Endothelial cell of umbilical vein (primary cell): ENCODE measurements at regions not wholly inside any gene's neighbourhood (a gene's known extent, or its start where the extent isn't known, plus 50 kb on each side); places are given as distances from the start of the nearest gene placed in this dataset.

Experiments
- BruUV-seq: library from RNA; stranded (reverse); fragments of 400-500 nt; replicated peaks from 2 replicates; lab custom pipeline; 2021; lab: Mats Ljungman, UMichigan
- CTCF ChIA-PET: fragments of 300-600, 350-600 bp; sonication (Branson Sonifier 250); formaldehyde crosslinking; loops from one replicate; lab custom pipeline; 2021; ENCODE audit warnings: antibody characterized with exemption, inconsistent platforms; lab: Charles Lee
- POLR2A ChIA-PET: fragments of 300-600, 350-600 bp; sonication (Branson Sonifier 250); formaldehyde crosslinking; loops from one replicate; lab custom pipeline; 2021; ENCODE audit warnings: antibody characterized with exemption, inconsistent platforms; lab: Charles Lee
- DNase-seq: peaks from one replicate; pipeline ENCODE4 v3.0.0-alpha.2; 2011; ENCODE audit warnings: low read depth, low spot score
- FAIRE-seq: peaks from 2 replicates; lab custom pipeline; 2011; peaks lifted over from hg19 to GRCh38; lab: Jason Lieb, UNC
- H2AFZ ChIP-seq: 2 replicates; pipeline ENCODE4 v1.6.0; 2012; ENCODE audit warnings: low read depth, low read length, control low read depth, inconsistent platforms
- H3K27ac ChIP-seq: 2 replicates; pipeline ENCODE4 v1.5.1; 2011; ENCODE audit warnings: low read depth, mild to moderate bottlenecking, control low read depth, low read length, moderate library complexity; ENCODE audit not compliant: insufficient read depth
- H3K27me3 ChIP-seq, 2 experiments: 2 replicates each; pipeline versions ENCODE4 v1.6.0 to v1.6.1; 2011; ENCODE audit warnings: low read length in 2 of 2, mixed read lengths in 1 of 2; ENCODE audit not compliant: control insufficient read depth in 2 of 2, insufficient read depth in 2 of 2
- H3K36me3 ChIP-seq, 2 experiments: 2 replicates in 1 of 2; 3 replicates in 1 of 2; pipeline ENCODE4 v1.5.1; 2011; ENCODE audit warnings: low read length in 2 of 2, mild to moderate bottlenecking in 1 of 2, moderate library complexity in 1 of 2; ENCODE audit not compliant: control insufficient read depth in 2 of 2, insufficient read depth in 2 of 2; ENCODE audit errors: extremely low read depth in 1 of 2
- H3K4me1 ChIP-seq: 3 replicates; pipeline ENCODE4 v1.5.1; 2011; ENCODE audit warnings: mild to moderate bottlenecking, low read length; ENCODE audit not compliant: control insufficient read depth, insufficient read depth; ENCODE audit errors: extremely low read depth
- H3K4me2 ChIP-seq: 2 replicates; pipeline ENCODE4 v1.6.1; 2011; ENCODE audit warnings: low read length, control low read depth, mixed read lengths; ENCODE audit not compliant: insufficient read depth
- H3K4me3 ChIP-seq, 3 experiments: fragments of 200-600 bp in 1 of 3; sonication (generic), shearing (Covaris generic) in 1 of 3; replicated peaks in 1 of 3; 2 replicates each; pipeline ENCODE4 v1.5.1; 2011 to 2016; ENCODE audit warnings: control low read depth in 3 of 3, low read length in 3 of 3, mild to moderate bottlenecking in 2 of 3, inconsistent platforms in 1 of 3, low read depth in 1 of 3, moderate library complexity in 1 of 3; ENCODE audit not compliant: insufficient read depth in 1 of 3
- H3K79me2 ChIP-seq: 2 replicates; pipeline ENCODE4 v1.6.0; 2012; ENCODE audit warnings: low read length, inconsistent platforms; ENCODE audit not compliant: control insufficient read depth, insufficient read depth
- H3K9ac ChIP-seq: replicated peaks from 2 replicates; pipeline ENCODE3; 2011; ENCODE audit warnings: low read length, control low read depth; ENCODE audit not compliant: insufficient read depth; ENCODE audit errors: extremely low read depth
- H3K9me1 ChIP-seq: replicated peaks from 3 replicates; pipeline ENCODE4 v1.6.0; 2011; ENCODE audit warnings: mild to moderate bottlenecking, low read length; ENCODE audit not compliant: control insufficient read depth, insufficient read depth; ENCODE audit errors: extremely low read depth
- H3K9me3 ChIP-seq: replicated peaks from 2 replicates; pipeline ENCODE4 v1.5.1; 2012; ENCODE audit warnings: low read length, inconsistent platforms; ENCODE audit not compliant: control insufficient read depth, insufficient read depth
- H4K20me1 ChIP-seq: replicated peaks from 2 replicates; pipeline ENCODE3; 2011; ENCODE audit warnings: mild to moderate bottlenecking, low read length; ENCODE audit not compliant: control insufficient read depth, insufficient read depth; ENCODE audit errors: extremely low read depth
- EZH2 ChIP-seq: IDR thresholded peaks from 2 replicates; pipeline ENCODE4 v1.6.1; 2012; ENCODE audit warnings: borderline replicate concordance, low read depth, mild to moderate bottlenecking, moderate library complexity, low read length, inconsistent platforms; ENCODE audit not compliant: severe bottlenecking
- FOS ChIP-seq: IDR thresholded peaks from 2 replicates; pipeline ENCODE4 v1.6.1; 2011; ENCODE audit warnings: mild to moderate bottlenecking, low read length, moderate library complexity, borderline replicate concordance; ENCODE audit not compliant: insufficient read depth
- GATA2 ChIP-seq: IDR thresholded peaks from 2 replicates; pipeline ENCODE4 v1.7.0; 2011; ENCODE audit warnings: low read depth, mild to moderate bottlenecking, moderate library complexity, mixed read lengths, low read length; ENCODE audit not compliant: insufficient read length, insufficient read depth
- JUN ChIP-seq: IDR thresholded peaks from 2 replicates; pipeline ENCODE4 v1.6.1; 2011; ENCODE audit warnings: borderline replicate concordance, low read depth; ENCODE audit not compliant: insufficient read length, insufficient read depth
- MYC ChIP-seq: IDR thresholded peaks from one replicate; pipeline ENCODE4 v1.6.1; 2011; ENCODE audit warnings: mild to moderate bottlenecking, low read depth, low read length
- POLR2A ChIP-seq: IDR thresholded peaks from 2 replicates; pipeline ENCODE4 v1.6.1; 2012; ENCODE audit warnings: low read depth, mild to moderate bottlenecking, control low read depth, low read length
- POLR2AphosphoS5 ChIP-seq: IDR thresholded peaks from 2 replicates; pipeline ENCODE4 v1.6.1; 2012; ENCODE audit warnings: low read depth, mild to moderate bottlenecking, control low read depth, low read length, moderate library complexity; ENCODE audit not compliant: insufficient read depth
- dilution Hi-C: fragments of 300-500 bp; cut with MboI; formaldehyde crosslinking; loops from one replicate; pipeline ENCODE4 v1.15.0; 2019; ENCODE audit warnings: low sequenced_read_pairs; ENCODE audit not compliant: extremely low pct_ligation_motif_present
- intact Hi-C: fragments of 100-400 bp; cut with micrococcal nuclease; formaldehyde crosslinking; loops from one replicate; pipeline ENCODE4 v1.10.0; 2022
- TF ChIP-seq, protein P1 (sequence below), 2 donors: IDR thresholded peaks; 1 replicate in 1 of 2; 2 replicates in 1 of 2; pipeline ENCODE4 v1.5.1; 2011; ENCODE audit warnings: low read length in 2 of 2, mild to moderate bottlenecking in 2 of 2, moderate library complexity in 2 of 2, control low read depth in 1 of 2, inconsistent platforms in 1 of 2, low read depth in 1 of 2; ENCODE audit not compliant: insufficient read depth in 1 of 2; ENCODE audit errors: extremely low read depth in 1 of 2

DNA sequence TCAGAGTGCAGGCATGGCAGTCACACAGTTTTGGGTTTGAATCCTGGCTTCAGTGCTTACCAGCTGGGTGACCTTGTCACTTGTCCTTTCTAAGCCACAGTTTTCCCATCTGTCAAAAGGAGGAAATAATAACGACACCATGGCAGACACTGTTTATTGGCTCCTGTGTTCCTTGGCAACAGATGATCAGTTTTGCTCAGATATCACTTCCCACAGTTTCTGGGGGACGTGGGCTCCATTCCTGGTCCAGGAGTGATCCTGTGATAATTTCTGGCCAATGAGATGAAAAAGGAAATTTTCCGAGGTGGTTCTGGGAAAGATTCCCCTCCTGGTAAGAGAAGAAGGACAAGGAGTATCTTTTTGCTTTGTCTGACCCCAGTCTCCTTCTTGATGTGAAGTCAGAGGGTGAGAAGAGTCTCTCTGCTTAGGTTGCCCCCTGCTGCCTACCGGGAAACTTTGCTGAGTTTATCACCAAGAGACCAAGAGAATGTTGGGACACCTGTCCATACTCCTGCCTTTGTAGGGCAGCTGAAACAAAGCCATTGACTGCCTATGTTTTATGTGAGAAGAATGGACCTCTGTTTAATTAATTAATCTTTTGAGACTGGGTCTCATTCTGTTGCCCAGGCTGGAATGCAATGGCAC lies 178.9 kb upstream of the NRXN3 start:
- dilution Hi-C loops (no loop called here), intact Hi-C loops (no loop called here)
- FAIRE-seq, result no peak
- no peak for TF ChIP-seq EZH2
- Histone ChIP-seq H3K9me3 (no peaks in the 10 kb centered on the region), H3K4me2 (no peak overlapping the region), H2AFZ (no peak overlapping the region), H3K9me1 (no peaks in the 10 kb centered on the region), H3K9ac (no peak overlapping the region), H3K27me3 (no peaks in the 10 kb centered on the region), H3K4me1 (no peaks in the 10 kb centered on the region), H3K79me2 (no peaks in the 10 kb centered on the region), H4K20me1 (no peaks in the 10 kb centered on the region), H3K36me3 (no peaks in the 10 kb centered on the region), H3K27ac (no peak overlapping the region), H3K4me3 (no peak overlapping the region)
- ChIA-PET CTCF (no interaction called here), POLR2A (no interaction called here)
- BruUV-seq, result no TSS peak
- DNase-seq, result no peak

DNA sequence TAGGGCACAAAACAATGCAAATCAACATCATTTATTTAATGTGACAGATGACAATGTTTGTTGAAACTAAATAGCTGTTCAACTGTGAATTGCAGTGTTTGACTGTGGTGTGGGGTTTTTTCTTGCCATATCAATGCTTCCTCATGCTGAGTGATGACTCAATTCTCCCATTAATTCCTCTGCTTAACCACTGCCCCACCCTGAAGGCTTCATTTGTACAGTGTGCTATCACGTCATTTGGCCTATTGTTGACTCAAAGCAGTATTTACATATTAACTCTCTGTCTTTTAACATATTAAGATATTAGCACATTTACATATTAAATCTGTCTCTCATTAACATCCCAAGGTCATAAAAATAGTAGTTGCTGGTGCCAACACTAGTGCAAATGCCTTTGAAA lies 164.8 kb upstream of the NRXN3 start:
- ChIA-PET CTCF (no interaction called here), POLR2A (no interaction called here)
- Histone ChIP-seq H3K4me2 (no peak overlapping the region), H3K27ac (no peak overlapping the region), H4K20me1 (no peaks in the 10 kb centered on the region), H3K9ac (no peak overlapping the region), H3K36me3 (no peaks in the 10 kb centered on the region), H2AFZ (no peak overlapping the region), H3K4me3 (no peak overlapping the region), H3K27me3 (no peaks in the 10 kb centered on the region), H3K4me1 (no peaks in the 10 kb centered on the region), H3K9me3 (no peaks in the 10 kb centered on the region), H3K9me1 (no peaks in the 10 kb centered on the region), H3K79me2 (no peaks in the 10 kb centered on the region)
- no peak for TF ChIP-seq EZH2
- no peak for TF ChIP-seq JUN
- TF ChIP-seq POLR2AphosphoS5, result no peak
- TF ChIP-seq MYC, result no peak
- TF ChIP-seq FOS, result no peak
- no peak for TF ChIP-seq GATA2
- TF ChIP-seq POLR2A, result no peak
- TF ChIP-seq, protein P1, sequence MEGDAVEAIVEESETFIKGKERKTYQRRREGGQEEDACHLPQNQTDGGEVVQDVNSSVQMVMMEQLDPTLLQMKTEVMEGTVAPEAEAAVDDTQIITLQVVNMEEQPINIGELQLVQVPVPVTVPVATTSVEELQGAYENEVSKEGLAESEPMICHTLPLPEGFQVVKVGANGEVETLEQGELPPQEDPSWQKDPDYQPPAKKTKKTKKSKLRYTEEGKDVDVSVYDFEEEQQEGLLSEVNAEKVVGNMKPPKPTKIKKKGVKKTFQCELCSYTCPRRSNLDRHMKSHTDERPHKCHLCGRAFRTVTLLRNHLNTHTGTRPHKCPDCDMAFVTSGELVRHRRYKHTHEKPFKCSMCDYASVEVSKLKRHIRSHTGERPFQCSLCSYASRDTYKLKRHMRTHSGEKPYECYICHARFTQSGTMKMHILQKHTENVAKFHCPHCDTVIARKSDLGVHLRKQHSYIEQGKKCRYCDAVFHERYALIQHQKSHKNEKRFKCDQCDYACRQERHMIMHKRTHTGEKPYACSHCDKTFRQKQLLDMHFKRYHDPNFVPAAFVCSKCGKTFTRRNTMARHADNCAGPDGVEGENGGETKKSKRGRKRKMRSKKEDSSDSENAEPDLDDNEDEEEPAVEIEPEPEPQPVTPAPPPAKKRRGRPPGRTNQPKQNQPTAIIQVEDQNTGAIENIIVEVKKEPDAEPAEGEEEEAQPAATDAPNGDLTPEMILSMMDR (IDR thresholded peaks at IDR 0.05; ENCODE audit: extremely low read depth in 1 of 2, insufficient read depth in 1 of 2, low read depth in 1 of 2, low read length in 2 of 2), result no peak
- intact Hi-C loops (no loop called here), dilution Hi-C loops (no loop called here)
- BruUV-seq, result no TSS peak
- FAIRE-seq, result no peak
- no peak for DNase-seq
